GM21526 (cell line): ENCODE measurements at regions not wholly inside any gene's neighbourhood (a gene's known extent, or its start where the extent isn't known, plus 50 kb on each side); places are given as distances from the start of the nearest gene placed in this dataset.
A peak's percentile ranks its signal among the peaks of the same experiment; 100 is the strongest.

Source experiments
- ATAC-seq: cut with Tn5 transposase; IDR thresholded peaks from one replicate; pipeline ENCODE4 v1.9.1; 2021; ENCODE audit warnings: moderate library complexity; ENCODE audit not compliant: unreplicated experiment, low FRiP score

GRCh38 chr2:181326661-181327060 is 130.5 kb upstream of the ITGA4 start:
- no peak for ATAC-seq

GRCh38 chr2:181330286-181330685 is 126.9 kb upstream of the ITGA4 start:
- ATAC-seq: no peak

GRCh38 chr2:181332044-181332605 is 125.1 kb upstream of the ITGA4 start:
- no peak for ATAC-seq

- no peak for ATAC-seq
These were observed 122.9 kb upstream of the ITGA4 start for GRCh38 chr2:181334158-181334826.

- no peak for ATAC-seq
These were observed 116.3 kb upstream of the ITGA4 start for GRCh38 chr2:181340891-181341290.

GRCh38 chr2:181341855-181342600 is 115.2 kb upstream of the ITGA4 start:
- no peak for ATAC-seq

GRCh38 chr2:181348107-181348837 is 108.9 kb upstream of the ITGA4 start:
- ATAC-seq: peak; percentile 85

GRCh38 chr2:181352158-181352557 is 105.0 kb upstream of the ITGA4 start:
- ATAC-seq: no peak

GRCh38 chr2:181354626-181355025 is 102.6 kb upstream of the ITGA4 start:
- no peak for ATAC-seq

GRCh38 chr2:181356526-181357130 is 100.6 kb upstream of the ITGA4 start:
- ATAC-seq: no peak

GRCh38 chr2:181357979-181358378 is 99.2 kb upstream of the ITGA4 start:
- ATAC-seq: no peak

- no peak for ATAC-seq
These were observed 94.6 kb upstream of the ITGA4 start for GRCh38 chr2:181362561-181362960.

GRCh38 chr2:181363164-181363563 is 94.0 kb upstream of the ITGA4 start:
- ATAC-seq: no peak

- ATAC-seq: no peak
These were observed 92.6 kb upstream of the ITGA4 start for GRCh38 chr2:181364492-181365170.

GRCh38 chr2:181366675-181367175 is 90.5 kb upstream of the ITGA4 start:
- ATAC-seq: no peak

GRCh38 chr2:181367411-181367810 is 89.8 kb upstream of the ITGA4 start:
- ATAC-seq: no peak

- ATAC-seq: no peak
These were observed 89.2 kb upstream of the ITGA4 start for GRCh38 chr2:181367906-181368435.

- ATAC-seq: no peak
These were observed 87.1 kb upstream of the ITGA4 start for GRCh38 chr2:181370126-181370525.

GRCh38 chr2:181371195-181371594 is 86.0 kb upstream of the ITGA4 start:
- no peak for ATAC-seq
